ENCODE measurements at regions not wholly inside any gene's neighbourhood (a gene's known extent, or its start where the extent isn't known, plus 50 kb on each side); places are given as distances from the start of the nearest gene placed in this dataset.

DNA sequence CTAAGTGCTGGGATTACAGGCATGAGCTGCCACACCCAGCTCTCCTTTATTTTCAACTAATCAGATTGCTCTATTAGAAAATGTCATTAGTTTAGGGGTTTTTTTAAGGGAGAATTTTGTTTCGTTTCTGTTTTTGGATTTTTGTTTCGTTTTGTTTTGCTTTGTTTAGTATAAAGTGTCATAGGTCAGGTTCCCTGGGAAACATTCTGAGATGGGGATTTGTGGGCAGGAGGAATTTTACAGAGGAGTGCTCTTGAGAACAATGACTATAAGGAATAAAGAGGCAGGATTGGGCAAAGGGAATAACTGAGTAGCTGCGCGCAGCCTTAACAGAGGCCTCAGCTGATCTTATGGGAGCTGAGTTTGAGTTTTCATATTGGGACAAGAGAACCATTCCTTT lies 86.8 kb upstream of the NR2F2 start:
- H2AFZ ChIP-seq (ENCODE audit: insufficient read depth, low read length, poor library complexity): no peak overlapping the region

DNA sequence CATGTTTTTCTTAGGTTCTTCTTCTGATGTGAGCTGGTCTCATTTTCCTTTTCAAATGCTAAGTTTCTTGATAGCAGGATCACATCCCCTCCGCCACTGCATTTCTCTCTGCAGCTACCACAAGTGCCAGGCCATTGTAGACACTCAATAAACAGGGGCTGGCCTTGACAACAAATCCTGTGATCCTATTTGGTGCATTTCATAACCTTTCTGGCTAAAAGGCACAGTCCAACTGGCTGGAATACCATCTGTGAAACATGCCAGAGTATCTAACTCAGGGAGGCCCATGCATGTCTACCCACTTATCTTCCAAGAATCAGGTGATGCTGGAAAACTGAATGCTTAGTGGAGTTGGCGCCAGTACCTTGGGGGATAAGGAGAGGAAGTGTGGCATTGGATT lies 85.2 kb upstream of the NR2F2 start:
- H3K14ac ChIP-seq (ENCODE audit: low read length): no peak overlapping the region
- no peak overlapping the region for H3K4me2 ChIP-seq (ENCODE audit: low read length)
- no peak overlapping the region for H2AFZ ChIP-seq (ENCODE audit: insufficient read depth, low read length, poor library complexity)
- no peak overlapping the region for H4K12ac ChIP-seq (ENCODE audit: low read depth, low read length)
- H3K23ac ChIP-seq (ENCODE audit: low read length): no peak overlapping the region
- no peak overlapping the region for H3K18ac ChIP-seq (ENCODE audit: low read length)
- no peak overlapping the region for H4K8ac ChIP-seq (ENCODE audit: low read depth, low read length)
- WGBS (ENCODE audit: extremely low coverage, insufficient coverage, insufficient read length): no CpG with 5 or more reads among the region's 2 CpGs
- H2BK120ac ChIP-seq (ENCODE audit: insufficient read depth, low read length, poor library complexity): no peak overlapping the region
- H2BK12ac ChIP-seq (ENCODE audit: low read length): no peak overlapping the region
- no peak for DNase-seq
- H3K27ac ChIP-seq (ENCODE audit: low read depth, low read length): no peak overlapping the region
- no peak overlapping the region for H3K4me3 ChIP-seq (ENCODE audit: low read depth, low read length)
- no peak overlapping the region for H3K9ac ChIP-seq (ENCODE audit: low read length)
- H3K36me3 ChIP-seq (ENCODE audit: control insufficient read depth in 1 of 2, insufficient read depth in 2 of 2, low read length in 2 of 2): peaks cover 0 to 2% of the 10 kb centered on the region in 2 experiments
- H2AK5ac ChIP-seq (ENCODE audit: low read length): no peak overlapping the region
- H3K9me3 ChIP-seq (ENCODE audit: insufficient read depth, low read depth, low read length): no peaks in the 10 kb centered on the region
- H2BK5ac ChIP-seq (ENCODE audit: low read depth, low read length, poor library complexity): no peak overlapping the region
- H3K79me2 ChIP-seq (ENCODE audit: control insufficient read depth, insufficient read depth, low read length, poor library complexity): no peaks in the 10 kb centered on the region
- peaks cover 1% of the 10 kb centered on the region for H3K79me1 ChIP-seq (ENCODE audit: low read length)
- no peak overlapping the region for H3K4ac ChIP-seq (ENCODE audit: low read depth, low read length)
- H4K91ac ChIP-seq (ENCODE audit: low read depth, low read length): no peak overlapping the region
- H3K4me1 ChIP-seq (ENCODE audit: control insufficient read depth in 1 of 2, insufficient read depth in 2 of 2, low read length in 2 of 2): peaks cover 0 to 2% of the 10 kb centered on the region in 2 experiments
- no peaks in the 10 kb centered on the region for H3K27me3 ChIP-seq (ENCODE audit: insufficient read depth, low read length)

More for the DNA sequence above, 86.8 kb upstream of the NR2F2 start:
- Histone ChIP-seq H3K4me2 (ENCODE audit: low read length) (peak overlapping the region; percentile 20), H3K4me3 (ENCODE audit: low read depth, low read length) (no peak overlapping the region), H4K12ac (ENCODE audit: low read depth, low read length) (no peak overlapping the region), H3K79me1 (ENCODE audit: low read length) (no peaks in the 10 kb centered on the region), H3K27ac (ENCODE audit: low read depth, low read length) (no peak overlapping the region), H3K79me2 (ENCODE audit: control insufficient read depth, insufficient read depth, low read length, poor library complexity) (no peaks in the 10 kb centered on the region), H2BK5ac (ENCODE audit: low read depth, low read length, poor library complexity) (no peak overlapping the region), H3K36me3 (ENCODE audit: control insufficient read depth in 1 of 2, insufficient read depth in 2 of 2, low read length in 2 of 2) (peaks cover 0 to 2% of the 10 kb centered on the region in 2 experiments), H3K9me3 (ENCODE audit: insufficient read depth, low read depth, low read length) (no peaks in the 10 kb centered on the region), H4K8ac (ENCODE audit: low read depth, low read length) (peak overlapping the region; percentile 48), H3K4ac (ENCODE audit: low read depth, low read length) (no peak overlapping the region), H4K91ac (ENCODE audit: low read depth, low read length) (no peak overlapping the region), H3K23ac (ENCODE audit: low read length) (no peak overlapping the region), H2AK5ac (ENCODE audit: low read length) (no peak overlapping the region), H3K4me1 (ENCODE audit: control insufficient read depth in 1 of 2, insufficient read depth in 2 of 2, low read length in 2 of 2) (peaks cover 0 to 2% of the 10 kb centered on the region in 2 experiments), H3K9ac (ENCODE audit: low read length) (no peak overlapping the region), H3K14ac (ENCODE audit: low read length) (no peak overlapping the region), H3K27me3 (ENCODE audit: insufficient read depth, low read length) (no peaks in the 10 kb centered on the region), H3K18ac (ENCODE audit: low read length) (no peak overlapping the region), H2BK120ac (ENCODE audit: insufficient read depth, low read length, poor library complexity) (no peak overlapping the region), H2BK12ac (ENCODE audit: low read length) (peak overlapping the region; percentile 50)
- DNase-seq: no peak
- 100% methylated on average over 2 of the region's 4 CpGs for WGBS (ENCODE audit: extremely low coverage, insufficient coverage, insufficient read length)

DNA sequence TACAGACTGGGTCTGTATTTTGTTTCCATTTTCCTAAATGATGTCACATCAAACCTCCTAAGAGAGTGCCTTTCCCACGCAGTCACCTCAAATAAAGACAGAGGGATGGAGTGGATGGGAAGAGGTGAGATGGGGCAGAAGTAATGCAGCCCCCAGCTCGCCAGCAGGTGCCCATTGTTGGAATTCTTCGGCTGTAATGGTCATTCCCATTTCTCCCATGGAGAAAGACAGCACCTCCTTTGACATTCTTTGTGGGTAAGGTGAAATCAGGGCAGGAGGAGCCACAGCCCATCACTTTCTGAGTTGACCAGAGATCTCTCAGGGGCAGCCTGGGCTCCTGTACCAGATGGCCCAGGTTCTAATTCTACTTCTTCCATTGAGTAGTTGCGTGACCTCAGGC lies 84.4 kb upstream of the NR2F2 start:
- Histone ChIP-seq H3K27me3 (ENCODE audit: insufficient read depth, low read length) (no peaks in the 10 kb centered on the region), H3K4me2 (ENCODE audit: low read length) (no peak overlapping the region), H4K8ac (ENCODE audit: low read depth, low read length) (no peak overlapping the region), H3K4me1 (ENCODE audit: control insufficient read depth in 1 of 2, insufficient read depth in 2 of 2, low read length in 2 of 2) (peaks cover 0 to 2% of the 10 kb centered on the region in 2 experiments), H2BK5ac (ENCODE audit: low read depth, low read length, poor library complexity) (no peak overlapping the region), H3K18ac (ENCODE audit: low read length) (no peak overlapping the region), H3K4me3 (ENCODE audit: low read depth, low read length) (no peak overlapping the region), H4K12ac (ENCODE audit: low read depth, low read length) (no peak overlapping the region), H2AFZ (ENCODE audit: insufficient read depth, low read length, poor library complexity) (no peak overlapping the region), H2BK12ac (ENCODE audit: low read length) (peak overlapping the region; percentile 60), H3K79me1 (ENCODE audit: low read length) (peaks cover 1% of the 10 kb centered on the region), H3K9me3 (ENCODE audit: insufficient read depth, low read depth, low read length) (no peaks in the 10 kb centered on the region), H3K79me2 (ENCODE audit: control insufficient read depth, insufficient read depth, low read length, poor library complexity) (no peaks in the 10 kb centered on the region), H3K4ac (ENCODE audit: low read depth, low read length) (no peak overlapping the region), H3K9ac (ENCODE audit: low read length) (no peak overlapping the region), H4K91ac (ENCODE audit: low read depth, low read length) (peak overlapping the region; percentile 68), H3K27ac (ENCODE audit: low read depth, low read length) (no peak overlapping the region), H3K23ac (ENCODE audit: low read length) (no peak overlapping the region), H3K36me3 (ENCODE audit: control insufficient read depth in 1 of 2, insufficient read depth in 2 of 2, low read length in 2 of 2) (peaks cover 0 to 2% of the 10 kb centered on the region in 2 experiments), H3K14ac (ENCODE audit: low read length) (peak overlapping the region; percentile 46), H2BK120ac (ENCODE audit: insufficient read depth, low read length, poor library complexity) (no peak overlapping the region), H2AK5ac (ENCODE audit: low read length) (no peak overlapping the region)
- no CpG with 5 or more reads among the region's 4 CpGs for WGBS (ENCODE audit: extremely low coverage, insufficient coverage, insufficient read length)
- DNase-seq: no peak

DNA sequence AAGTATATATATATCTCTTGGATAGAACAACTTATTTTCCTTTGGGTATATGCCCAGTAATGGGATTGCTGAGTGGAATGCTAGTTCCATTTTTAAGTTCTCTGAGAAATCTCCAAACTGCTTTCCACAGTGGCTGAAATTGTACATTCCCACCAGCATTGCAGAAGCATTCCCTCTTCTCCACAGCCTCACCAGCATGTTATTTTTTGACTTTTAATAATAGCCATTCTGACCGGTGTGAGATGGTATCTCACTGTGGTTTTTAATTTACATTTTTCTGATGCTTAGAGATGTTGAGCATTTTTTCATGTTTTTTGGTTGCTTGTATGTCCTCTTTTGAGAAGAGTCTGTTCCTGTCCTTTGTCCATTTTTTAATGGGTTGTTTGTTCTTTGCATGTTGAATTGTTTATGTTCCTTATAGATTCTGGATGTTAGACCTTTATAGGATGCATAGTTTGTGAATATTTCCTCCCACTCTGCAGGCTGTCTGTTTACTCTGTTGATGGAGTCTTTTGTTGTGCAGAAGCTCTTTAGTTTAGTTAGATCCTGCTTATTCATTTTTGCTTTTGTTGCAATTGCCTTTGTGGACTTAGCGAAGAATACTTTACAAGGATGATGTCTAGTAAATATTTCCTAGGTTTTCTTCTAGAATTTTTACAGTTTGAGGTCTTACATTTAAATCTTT lies 82.7 kb upstream of the NR2F2 start:
- peaks cover 3% of the 10 kb centered on the region in 2 experiments for H3K4me1 ChIP-seq (ENCODE audit: control insufficient read depth in 1 of 2, insufficient read depth in 2 of 2, low read length in 2 of 2)
- no peak overlapping the region for H2AFZ ChIP-seq (ENCODE audit: insufficient read depth, low read length, poor library complexity)
- H3K18ac ChIP-seq (ENCODE audit: low read length): no peak overlapping the region
- no peak overlapping the region for H3K4me2 ChIP-seq (ENCODE audit: low read length)
- no peak overlapping the region for H2BK120ac ChIP-seq (ENCODE audit: insufficient read depth, low read length, poor library complexity)
- H3K36me3 ChIP-seq (ENCODE audit: control insufficient read depth in 1 of 2, insufficient read depth in 2 of 2, low read length in 2 of 2): peaks cover 0 to 2% of the 10 kb centered on the region in 2 experiments
- no peak overlapping the region for H3K4ac ChIP-seq (ENCODE audit: low read depth, low read length)
- H3K23ac ChIP-seq (ENCODE audit: low read length): no peak overlapping the region
- H4K8ac ChIP-seq (ENCODE audit: low read depth, low read length): no peak overlapping the region
- no peaks in the 10 kb centered on the region for H3K9me3 ChIP-seq (ENCODE audit: insufficient read depth, low read depth, low read length)
- no peak overlapping the region for H2BK12ac ChIP-seq (ENCODE audit: low read length)
- no peak overlapping the region for H3K4me3 ChIP-seq (ENCODE audit: low read depth, low read length)
- no peak overlapping the region for H3K9ac ChIP-seq (ENCODE audit: low read length)
- no peak overlapping the region for H4K12ac ChIP-seq (ENCODE audit: low read depth, low read length)
- no peak overlapping the region for H4K91ac ChIP-seq (ENCODE audit: low read depth, low read length)
- H3K27ac ChIP-seq (ENCODE audit: low read depth, low read length): no peak overlapping the region
- H2AK5ac ChIP-seq (ENCODE audit: low read length): no peak overlapping the region
- DNase-seq: peak; percentile 20 to 68
- no peak overlapping the region for H3K14ac ChIP-seq (ENCODE audit: low read length)
- peaks cover 1% of the 10 kb centered on the region for H3K79me1 ChIP-seq (ENCODE audit: low read length)
- H3K79me2 ChIP-seq (ENCODE audit: control insufficient read depth, insufficient read depth, low read length, poor library complexity): no peaks in the 10 kb centered on the region
- no CpG with 5 or more reads among the region's 2 CpGs for WGBS (ENCODE audit: extremely low coverage, insufficient coverage, insufficient read length)
- no peaks in the 10 kb centered on the region for H3K27me3 ChIP-seq (ENCODE audit: insufficient read depth, low read length)
- no peak overlapping the region for H2BK5ac ChIP-seq (ENCODE audit: low read depth, low read length, poor library complexity)

Measured in trophoblast cell (in vitro differentiated cells and primary cell).